ENCODE measurements at regions not wholly inside any gene's neighbourhood (a gene's known extent, or its start where the extent isn't known, plus 50 kb on each side); places are given as distances from the start of the nearest gene placed in this dataset.

GRCh38 chr2:192410319-192410718 is 215.6 kb upstream of the TMEFF2 start:
- TF ChIP-seq, protein P1, sequence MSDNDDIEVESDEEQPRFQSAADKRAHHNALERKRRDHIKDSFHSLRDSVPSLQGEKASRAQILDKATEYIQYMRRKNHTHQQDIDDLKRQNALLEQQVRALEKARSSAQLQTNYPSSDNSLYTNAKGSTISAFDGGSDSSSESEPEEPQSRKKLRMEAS (IDR thresholded peaks at IDR 0.05) = no peak
- no peak for TF ChIP-seq ATF3 (IDR thresholded peaks at IDR 0.05)
- no peak for TF ChIP-seq RAD21 (IDR thresholded peaks at IDR 0.05; ENCODE audit: low read depth)
- TF ChIP-seq EGR1 (IDR thresholded peaks at IDR 0.05; ENCODE audit: low read depth) = no peak
- TF ChIP-seq EZH2phosphoT487 (IDR thresholded peaks at IDR 0.05; ENCODE audit: borderline replicate concordance) = no peak
- no peak for TF ChIP-seq CEBPB (IDR thresholded peaks at IDR 0.05; ENCODE audit: low read depth)
- no peak for TF ChIP-seq ZBTB33 (IDR thresholded peaks at IDR 0.05; ENCODE audit: extremely low read depth, insufficient replicate concordance, low read length)
- TF ChIP-seq FOSL1 (IDR thresholded peaks at IDR 0.05; ENCODE audit: low read depth) = no peak
- no peak for TF ChIP-seq ELF1 (IDR thresholded peaks at IDR 0.05; ENCODE audit: borderline replicate concordance, low read depth)
- no peak for TF ChIP-seq JUND (IDR thresholded peaks at IDR 0.05)
- TF ChIP-seq YY1 (IDR thresholded peaks at IDR 0.05; ENCODE audit: extremely low read depth, insufficient replicate concordance, low read depth, low read length) = no peak
- TF ChIP-seq ZNF274 (IDR thresholded peaks at IDR 0.05; ENCODE audit: low read depth, low read length) = no peak
- TF ChIP-seq POLR2AphosphoS5 (IDR thresholded peaks at IDR 0.05; ENCODE audit: low read depth, low read length) = no peak
- TF ChIP-seq, protein P2, sequence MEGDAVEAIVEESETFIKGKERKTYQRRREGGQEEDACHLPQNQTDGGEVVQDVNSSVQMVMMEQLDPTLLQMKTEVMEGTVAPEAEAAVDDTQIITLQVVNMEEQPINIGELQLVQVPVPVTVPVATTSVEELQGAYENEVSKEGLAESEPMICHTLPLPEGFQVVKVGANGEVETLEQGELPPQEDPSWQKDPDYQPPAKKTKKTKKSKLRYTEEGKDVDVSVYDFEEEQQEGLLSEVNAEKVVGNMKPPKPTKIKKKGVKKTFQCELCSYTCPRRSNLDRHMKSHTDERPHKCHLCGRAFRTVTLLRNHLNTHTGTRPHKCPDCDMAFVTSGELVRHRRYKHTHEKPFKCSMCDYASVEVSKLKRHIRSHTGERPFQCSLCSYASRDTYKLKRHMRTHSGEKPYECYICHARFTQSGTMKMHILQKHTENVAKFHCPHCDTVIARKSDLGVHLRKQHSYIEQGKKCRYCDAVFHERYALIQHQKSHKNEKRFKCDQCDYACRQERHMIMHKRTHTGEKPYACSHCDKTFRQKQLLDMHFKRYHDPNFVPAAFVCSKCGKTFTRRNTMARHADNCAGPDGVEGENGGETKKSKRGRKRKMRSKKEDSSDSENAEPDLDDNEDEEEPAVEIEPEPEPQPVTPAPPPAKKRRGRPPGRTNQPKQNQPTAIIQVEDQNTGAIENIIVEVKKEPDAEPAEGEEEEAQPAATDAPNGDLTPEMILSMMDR (IDR thresholded peaks at IDR 0.05 in 2 of 3, conservative IDR thresholded peaks at IDR 0.05 in 1 of 3; ENCODE audit: borderline replicate concordance in 1 of 3, insufficient read depth in 1 of 3, low read depth in 2 of 3, low read length in 2 of 3) = no peak
- TF ChIP-seq EZH2 (IDR thresholded peaks at IDR 0.05) = no peak
- TF ChIP-seq SP1 (IDR thresholded peaks at IDR 0.05; ENCODE audit: low read depth) = no peak
- TF ChIP-seq TCF7L2 (IDR thresholded peaks at IDR 0.05; ENCODE audit: borderline replicate concordance, extremely low read depth, insufficient read depth, insufficient read length) = no peak
- TF ChIP-seq, protein P3, sequence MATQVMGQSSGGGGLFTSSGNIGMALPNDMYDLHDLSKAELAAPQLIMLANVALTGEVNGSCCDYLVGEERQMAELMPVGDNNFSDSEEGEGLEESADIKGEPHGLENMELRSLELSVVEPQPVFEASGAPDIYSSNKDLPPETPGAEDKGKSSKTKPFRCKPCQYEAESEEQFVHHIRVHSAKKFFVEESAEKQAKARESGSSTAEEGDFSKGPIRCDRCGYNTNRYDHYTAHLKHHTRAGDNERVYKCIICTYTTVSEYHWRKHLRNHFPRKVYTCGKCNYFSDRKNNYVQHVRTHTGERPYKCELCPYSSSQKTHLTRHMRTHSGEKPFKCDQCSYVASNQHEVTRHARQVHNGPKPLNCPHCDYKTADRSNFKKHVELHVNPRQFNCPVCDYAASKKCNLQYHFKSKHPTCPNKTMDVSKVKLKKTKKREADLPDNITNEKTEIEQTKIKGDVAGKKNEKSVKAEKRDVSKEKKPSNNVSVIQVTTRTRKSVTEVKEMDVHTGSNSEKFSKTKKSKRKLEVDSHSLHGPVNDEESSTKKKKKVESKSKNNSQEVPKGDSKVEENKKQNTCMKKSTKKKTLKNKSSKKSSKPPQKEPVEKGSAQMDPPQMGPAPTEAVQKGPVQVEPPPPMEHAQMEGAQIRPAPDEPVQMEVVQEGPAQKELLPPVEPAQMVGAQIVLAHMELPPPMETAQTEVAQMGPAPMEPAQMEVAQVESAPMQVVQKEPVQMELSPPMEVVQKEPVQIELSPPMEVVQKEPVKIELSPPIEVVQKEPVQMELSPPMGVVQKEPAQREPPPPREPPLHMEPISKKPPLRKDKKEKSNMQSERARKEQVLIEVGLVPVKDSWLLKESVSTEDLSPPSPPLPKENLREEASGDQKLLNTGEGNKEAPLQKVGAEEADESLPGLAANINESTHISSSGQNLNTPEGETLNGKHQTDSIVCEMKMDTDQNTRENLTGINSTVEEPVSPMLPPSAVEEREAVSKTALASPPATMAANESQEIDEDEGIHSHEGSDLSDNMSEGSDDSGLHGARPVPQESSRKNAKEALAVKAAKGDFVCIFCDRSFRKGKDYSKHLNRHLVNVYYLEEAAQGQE (IDR thresholded peaks at IDR 0.05; ENCODE audit: low read depth) = no peak
- Histone ChIP-seq H3K4me1 (ENCODE audit: control insufficient read depth in 1 of 2, insufficient read depth in 2 of 2, low read length in 2 of 2) (no peaks in the 10 kb centered on the region), H3K79me2 (ENCODE audit: insufficient read depth, low read length) (no peaks in the 10 kb centered on the region), H3K36me3 (ENCODE audit: control insufficient read depth in 1 of 2, insufficient read depth in 2 of 2, low read length in 2 of 2) (no peaks in the 10 kb centered on the region), H2AFZ (ENCODE audit: low read depth, low read length, poor library complexity, severe bottlenecking) (no peak overlapping the region), H3K9ac (ENCODE audit: low read length) (no peak overlapping the region), H3K9me3 (ENCODE audit: control insufficient read depth in 1 of 2, insufficient read depth in 1 of 2, low read depth in 1 of 2, low read length in 2 of 2) (no peaks in the 10 kb centered on the region), H4K20me1 (ENCODE audit: insufficient read depth) (no peaks in the 10 kb centered on the region), H3K9me2 (ENCODE audit: insufficient read depth) (no peaks in the 10 kb centered on the region), H3K27ac (ENCODE audit: low read depth, low read length) (no peak overlapping the region), H3K4me2 (ENCODE audit: low read length) (no peak overlapping the region), H3K27me3 (ENCODE audit: insufficient read depth, low read length) (no peaks in the 10 kb centered on the region), H3K4me3 (replicated peaks in 1 of 2; ENCODE audit: low read depth in 1 of 2, low read length in 2 of 2) (no peak overlapping the region)
- BruUV-seq (replicated peaks) = no TSS peak
- ChIA-PET RAD21 (ENCODE audit: low non-redundant PET in 1 of 2, low total read pairs in 2 of 2, uncharacterized antibody in 2 of 2, unreplicated experiment in 2 of 2) (no interaction called here), CTCF (no interaction called here), POLR2A (no interaction called here)
- DNase-seq (ENCODE audit: low read depth, low spot score) (no peak), ATAC-seq (no peak)
- intact Hi-C loops (cut with micrococcal nuclease) = no loop called here

Measured in HCT116 (cell line).